ENCODE measurements at regions not wholly inside any gene's neighbourhood (a gene's known extent, or its start where the extent isn't known, plus 50 kb on each side); places are given as distances from the start of the nearest gene placed in this dataset.

- H3K4me3 ChIP-seq = no peak overlapping the region
- DNase-seq = no peak
- WGBS, 2 donors = 81 to 92% methylated on average over 2 of the region's 2 CpGs
These were observed 520.5 kb upstream of the TMPO start for GRCh38 chr12:97994746-97995484.

GRCh38 chr12:97995559-97995958 lies 519.8 kb upstream of the TMPO start:
- DNase-seq (no peak), ATAC-seq (no peak)
- intact Hi-C loops (cut with DNase I) = no loop called here
- Histone ChIP-seq H3K36me3 (no peaks in the 10 kb centered on the region), H3K4me3 (no peak overlapping the region), H3K27me3 (no peaks in the 10 kb centered on the region), H3K9me3 (peaks cover 0 to 18% (median 0%) of the 10 kb centered on the region in 11 donors), H3K4me1 (no peaks in the 10 kb centered on the region), H3K27ac (no peak overlapping the region)
- no peak for TF ChIP-seq CTCF (IDR thresholded peaks at IDR 0.05)
- WGBS, 2 donors = 35 to 41% methylated on average over 2 of the region's 2 CpGs

More at GRCh38 chr12:97994746-97995484, 520.5 kb upstream of the TMPO start:
- no peak for ATAC-seq
- Histone ChIP-seq H3K36me3 (no peaks in the 10 kb centered on the region), H3K4me1 (no peaks in the 10 kb centered on the region), H3K27ac (no peak overlapping the region), H3K27me3 (no peaks in the 10 kb centered on the region), H3K9me3 (peaks cover 0 to 18% (median 0%) of the 10 kb centered on the region in 11 donors)
- no peak for TF ChIP-seq CTCF (IDR thresholded peaks at IDR 0.05)
- intact Hi-C loops (cut with DNase I) = no loop called here

DNA sequence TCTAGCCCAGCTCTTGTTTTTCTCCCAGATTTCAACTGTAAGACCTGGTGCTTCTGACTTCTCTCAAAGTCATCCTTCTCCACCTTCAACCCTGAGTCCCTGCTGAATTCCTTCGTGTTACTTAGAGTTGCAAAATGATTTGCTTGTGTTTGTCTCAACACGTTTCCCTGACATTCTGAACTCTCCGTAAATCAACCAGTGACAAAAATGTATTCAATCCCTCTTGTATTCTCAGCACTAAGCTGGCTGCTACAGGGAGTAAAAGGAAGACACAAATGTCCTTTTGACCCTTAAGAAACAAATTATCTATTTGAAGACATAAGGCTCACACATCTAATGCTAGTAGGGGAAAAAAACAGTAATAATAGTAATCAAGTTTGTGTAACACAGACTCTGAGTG lies 514.0 kb upstream of the TMPO start:
- TF ChIP-seq CTCF (IDR thresholded peaks at IDR 0.05) = no peak
- no peaks in the 10 kb centered on the region for H3K9me3 ChIP-seq
- ATAC-seq = no peak
- no peaks in the 10 kb centered on the region for H3K4me1 ChIP-seq
- H3K4me3 ChIP-seq = no peak overlapping the region
- no peak overlapping the region for H3K27ac ChIP-seq
- H3K36me3 ChIP-seq = no peaks in the 10 kb centered on the region
- WGBS, 2 donors = 58 to 60% methylated on average over 3 of the region's 3 CpGs
- peaks cover 0 to 3% (median 0%) of the 10 kb centered on the region in 7 donors for H3K27me3 ChIP-seq
- intact Hi-C loops (cut with DNase I) = no loop called here
- no peak for DNase-seq

GRCh38 chr12:98002887-98003493 lies 512.4 kb upstream of the TMPO start:
- intact Hi-C loops (cut with DNase I) = no loop called here
- peak in 6 of 9 donors; percentile 26 to 51 (median 33) for TF ChIP-seq CTCF (IDR thresholded peaks at IDR 0.05)
- H3K27me3 ChIP-seq = peaks cover 0 to 3% (median 0%) of the 10 kb centered on the region in 7 donors
- H3K4me1 ChIP-seq = no peaks in the 10 kb centered on the region
- DNase-seq (no peak), ATAC-seq (no peak)
- H3K27ac ChIP-seq = no peak overlapping the region
- H3K9me3 ChIP-seq = peaks cover 0 to 5% (median 0%) of the 10 kb centered on the region in 11 donors
- H3K4me3 ChIP-seq = no peak overlapping the region
- WGBS, 2 donors = 14 to 24% methylated on average over 9 of the region's 9 CpGs
- H3K36me3 ChIP-seq = no peaks in the 10 kb centered on the region

Measured in heart right ventricle (tissue), 16 donors.